Esophagus squamous epithelium (tissue), 4 donors: ENCODE measurements at regions not wholly inside any gene's neighbourhood (a gene's known extent, or its start where the extent isn't known, plus 50 kb on each side); places are given as distances from the start of the nearest gene placed in this dataset.

Source experiments
- CTCF ChIP-seq, 6 experiments: fragments of 450-650 bp in 4 of 6; fragments of 200-600 bp in 2 of 6; sonication (generic) in 2 of 6; IDR thresholded peaks; one replicate each; pipeline ENCODE4 v1.5.1; 2016 to 2019; ENCODE audit warnings: antibody characterized with exemption in 6 of 6, mild to moderate bottlenecking in 4 of 6, moderate library complexity in 4 of 6
- POLR2A ChIP-seq, 4 donors: fragments of 450-650 bp; IDR thresholded peaks; one replicate each; pipeline ENCODE4 v1.6.1; 2017; ENCODE audit warnings: antibody characterized with exemption in 4 of 4, mild to moderate bottlenecking in 4 of 4, moderate library complexity in 3 of 4

DNA sequence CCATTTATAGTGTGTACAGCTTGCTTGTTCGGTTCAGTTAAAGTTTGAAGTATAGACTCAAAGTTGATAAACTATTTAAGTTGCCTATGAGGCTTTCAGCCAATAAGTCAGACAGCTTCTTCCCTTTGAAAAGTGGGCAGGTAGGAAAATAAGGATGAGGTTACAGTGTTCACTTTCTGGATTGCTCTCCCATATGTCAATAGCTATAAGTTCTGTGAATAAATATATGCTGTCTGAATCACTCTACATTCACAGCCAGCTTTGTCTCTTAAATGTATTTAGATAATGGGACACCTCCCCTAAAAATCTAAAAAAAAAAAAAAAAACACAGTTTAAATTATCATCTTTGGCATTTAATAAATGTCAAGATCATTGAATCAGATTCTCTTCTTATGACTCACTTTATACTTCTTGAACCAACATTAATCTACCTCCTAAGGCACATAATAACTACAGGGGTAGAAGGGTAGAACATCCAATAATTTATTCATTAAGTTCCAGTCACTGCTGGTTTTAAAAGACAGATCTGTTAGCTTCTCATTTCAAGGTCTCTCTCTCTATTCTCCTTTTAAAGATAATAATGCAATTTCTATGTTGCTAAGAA lies 126.4 kb upstream of the PCED1B start:
- no peak for TF ChIP-seq CTCF (IDR thresholded peaks at IDR 0.05)
- no peak for TF ChIP-seq POLR2A (IDR thresholded peaks at IDR 0.05)
